ENCODE measurements at regions not wholly inside any gene's neighbourhood (a gene's known extent, or its start where the extent isn't known, plus 50 kb on each side); places are given as distances from the start of the nearest gene placed in this dataset.

- H3K27ac ChIP-seq: no peak overlapping the region
- TF ChIP-seq CTCF (conservative IDR thresholded peaks at IDR 0.05) (no peak), ZFX (IDR thresholded peaks at IDR 0.05) (no peak)
These were observed 349.2 kb upstream of the ADAMTSL1 start for GRCh38 chr9:18124760-18125159.

- TF ChIP-seq CTCF (conservative IDR thresholded peaks at IDR 0.05) (no peak), ZFX (IDR thresholded peaks at IDR 0.05) (no peak)
- no peak overlapping the region for H3K27ac ChIP-seq
These were observed 347.0 kb upstream of the ADAMTSL1 start for GRCh38 chr9:18126831-18127498.

- H3K27ac ChIP-seq: no peak overlapping the region
- TF ChIP-seq ZFX (IDR thresholded peaks at IDR 0.05) (no peak), CTCF (conservative IDR thresholded peaks at IDR 0.05) (no peak)
These were observed 346.5 kb upstream of the ADAMTSL1 start for GRCh38 chr9:18127499-18127875.

- H3K27ac ChIP-seq: no peak overlapping the region
- no peak for TF ChIP-seq ZFX (IDR thresholded peaks at IDR 0.05)
- TF ChIP-seq CTCF (conservative IDR thresholded peaks at IDR 0.05): no peak
These were observed 344.1 kb upstream of the ADAMTSL1 start for GRCh38 chr9:18129809-18130334.

GRCh38 chr9:18136354-18136994 lies 337.5 kb upstream of the ADAMTSL1 start:
- TF ChIP-seq CTCF (conservative IDR thresholded peaks at IDR 0.05): no peak
- TF ChIP-seq ZFX (IDR thresholded peaks at IDR 0.05): no peak
- H3K27ac ChIP-seq: no peak overlapping the region

GRCh38 chr9:18137815-18138214 lies 336.1 kb upstream of the ADAMTSL1 start:
- TF ChIP-seq CTCF (conservative IDR thresholded peaks at IDR 0.05) (no peak), ZFX (IDR thresholded peaks at IDR 0.05) (no peak)
- no peak overlapping the region for H3K27ac ChIP-seq

- no peak overlapping the region for H3K27ac ChIP-seq
- TF ChIP-seq ZFX (IDR thresholded peaks at IDR 0.05) (no peak), CTCF (conservative IDR thresholded peaks at IDR 0.05) (no peak)
These were observed 335.3 kb upstream of the ADAMTSL1 start for GRCh38 chr9:18138656-18139055.

Measured in C4-2B (cell line).